NCI-H2029 (cell line): ENCODE measurements at regions not wholly inside any gene's neighbourhood (a gene's known extent, or its start where the extent isn't known, plus 50 kb on each side); places are given as distances from the start of the nearest gene placed in this dataset.
A peak's percentile ranks its signal among the peaks of the same experiment; 100 is the strongest.
"Not testable (repeated sequence)": the region's sequence is repeated elsewhere in the genome, so short reads cannot be mapped to it uniquely, and the experiment has no call there.

Experiments
- DNase-seq: peaks from one replicate; lab custom pipeline; 2025; lab: John Stamatoyannopoulos, UW

- DNase-seq: no peak
Observed at GRCh38 chr10:78650122-78650521, 418.6 kb upstream of the ZMIZ1 start.

GRCh38 chr10:78651287-78651686, 417.5 kb upstream of the ZMIZ1 start:
- no peak for DNase-seq

GRCh38 chr10:78653555-78653954, 415.2 kb upstream of the ZMIZ1 start:
- no peak for DNase-seq

GRCh38 chr10:78654047-78654590, 414.6 kb upstream of the ZMIZ1 start:
- no peak for DNase-seq

- no peak for DNase-seq
Observed at GRCh38 chr10:78655979-78656378, 412.8 kb upstream of the ZMIZ1 start.

GRCh38 chr10:78656417-78657162, 412.2 kb upstream of the ZMIZ1 start:
- no peak for DNase-seq

GRCh38 chr10:78657163-78657861, 411.5 kb upstream of the ZMIZ1 start:
- peak; percentile 45 for DNase-seq

- DNase-seq: no peak
Observed at GRCh38 chr10:78657862-78658165, 411.0 kb upstream of the ZMIZ1 start.

- DNase-seq: no peak
Observed at GRCh38 chr10:78658645-78659597, 409.8 kb upstream of the ZMIZ1 start.

GRCh38 chr10:78659598-78659967, 409.2 kb upstream of the ZMIZ1 start:
- DNase-seq: no peak

GRCh38 chr10:78660446-78661106, 408.2 kb upstream of the ZMIZ1 start:
- no peak for DNase-seq

GRCh38 chr10:78663721-78664120, 405.0 kb upstream of the ZMIZ1 start:
- DNase-seq: no peak

- no peak for DNase-seq
Observed at GRCh38 chr10:78664929-78665553, 403.7 kb upstream of the ZMIZ1 start.

GRCh38 chr10:78672918-78673317, 395.8 kb upstream of the ZMIZ1 start:
- no peak for DNase-seq

- DNase-seq: not testable (repeated sequence)
Observed at GRCh38 chr10:78681141-78681540, 387.6 kb upstream of the ZMIZ1 start.

- not testable (repeated sequence) for DNase-seq
Observed at GRCh38 chr10:78681986-78682385, 386.8 kb upstream of the ZMIZ1 start.

- no peak for DNase-seq
Observed at GRCh38 chr10:78684947-78685346, 383.8 kb upstream of the ZMIZ1 start.

- DNase-seq: no peak
Observed at GRCh38 chr10:78685466-78686103, 383.2 kb upstream of the ZMIZ1 start.

- no peak for DNase-seq
Observed at GRCh38 chr10:78686444-78687060, 382.2 kb upstream of the ZMIZ1 start.

GRCh38 chr10:78687626-78688025, 381.1 kb upstream of the ZMIZ1 start:
- DNase-seq: no peak
